Fibroblast of upper back skin (primary cell): ENCODE measurements at regions not wholly inside any gene's neighbourhood (a gene's known extent, or its start where the extent isn't known, plus 50 kb on each side); places are given as distances from the start of the nearest gene placed in this dataset.
"Not testable (repeated sequence)": the region's sequence is repeated elsewhere in the genome, so short reads cannot be mapped to it uniquely, and the experiment has no call there.

Experiments
- DNase-seq: peaks from one replicate; pipeline ENCODE4 v3.0.0-alpha.2; 2013

GRCh38 chr1:99444211-99444927, 180.1 kb downstream of the PLPPR4 start:
- not testable (repeated sequence) for DNase-seq

DNA sequence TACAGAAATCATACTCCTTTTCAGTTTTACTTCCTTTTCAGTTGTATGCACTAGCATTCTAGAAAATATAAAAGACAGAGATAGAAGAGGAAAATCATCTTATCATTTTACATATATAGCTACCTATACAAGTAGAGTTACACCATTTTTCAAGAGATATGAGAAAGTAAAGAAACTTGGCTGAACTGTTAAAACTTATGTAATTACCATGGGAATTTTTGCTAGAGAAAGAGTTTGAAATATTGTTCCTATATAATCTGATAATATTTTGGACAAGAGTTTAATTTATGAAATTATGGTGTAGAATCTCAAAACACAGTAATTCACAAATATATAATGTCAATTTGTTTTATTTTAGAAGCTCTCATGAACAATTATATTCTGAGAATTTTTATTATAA, 180.8 kb downstream of the PLPPR4 start:
- no peak for DNase-seq

- peak; percentile 52 for DNase-seq
These were observed 181.2 kb downstream of the PLPPR4 start for GRCh38 chr1:99445486-99445885.

GRCh38 chr1:99447721-99448120, 183.4 kb downstream of the PLPPR4 start:
- DNase-seq = no peak

GRCh38 chr1:99455760-99456159, 190.2 kb upstream of the PALMD start:
- no peak for DNase-seq

DNA sequence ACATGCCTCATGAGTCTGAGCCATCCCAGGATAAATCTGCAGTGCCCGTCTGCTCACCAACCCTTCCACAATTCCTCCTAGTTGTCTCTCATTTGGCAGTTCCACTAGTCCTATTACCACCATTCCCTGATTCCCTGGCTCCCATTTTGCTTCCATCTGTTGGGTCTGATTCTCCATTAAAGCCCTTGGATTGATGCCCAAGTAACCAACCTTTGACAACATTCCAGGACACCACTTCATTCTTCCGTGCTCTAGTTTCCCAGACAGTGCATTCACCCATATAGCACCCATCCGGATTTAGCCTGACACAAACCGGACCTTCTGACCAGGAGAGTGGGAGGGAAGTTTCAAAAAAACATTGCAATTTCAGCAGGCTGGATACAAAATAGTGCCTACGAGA, 189.4 kb upstream of the PALMD start:
- peak; percentile 28 for DNase-seq

DNA sequence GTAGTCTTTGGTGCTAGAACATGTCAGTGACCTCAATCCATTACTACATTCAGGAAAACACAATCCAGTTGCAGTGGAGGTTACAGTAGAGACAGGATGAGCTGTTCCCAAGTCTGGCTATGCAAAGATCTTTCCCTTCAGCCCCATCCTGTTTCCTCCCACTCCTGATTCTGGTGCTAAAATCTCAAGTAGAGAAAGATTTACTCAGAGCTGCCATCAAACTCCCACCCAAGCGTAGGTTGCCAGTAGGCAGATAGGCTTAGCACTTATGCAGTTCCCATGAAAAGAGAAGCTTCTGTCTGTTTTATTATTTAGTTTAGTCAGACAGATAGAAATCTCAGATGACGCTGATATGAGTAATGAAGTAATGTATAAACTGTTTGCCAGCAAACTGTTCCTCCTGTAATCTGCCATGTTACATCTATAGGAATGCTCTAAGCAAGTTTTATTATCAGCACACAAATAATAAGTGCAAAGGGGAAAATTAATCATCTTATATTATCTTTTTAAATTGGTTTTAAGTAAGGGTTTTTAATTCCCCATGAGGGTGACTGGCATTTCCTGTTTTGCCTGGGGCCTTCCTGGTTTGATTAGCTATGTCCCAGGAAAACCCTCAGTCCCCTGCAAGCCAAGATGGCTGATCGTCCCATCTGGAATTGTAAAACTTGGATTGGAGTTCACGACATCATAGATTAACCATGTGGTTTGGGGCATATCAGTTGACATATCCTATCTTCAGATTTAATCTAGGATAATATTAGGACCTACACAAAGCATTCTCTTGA, 188.3 kb upstream of the PALMD start:
- peak; percentile 62 for DNase-seq

DNA sequence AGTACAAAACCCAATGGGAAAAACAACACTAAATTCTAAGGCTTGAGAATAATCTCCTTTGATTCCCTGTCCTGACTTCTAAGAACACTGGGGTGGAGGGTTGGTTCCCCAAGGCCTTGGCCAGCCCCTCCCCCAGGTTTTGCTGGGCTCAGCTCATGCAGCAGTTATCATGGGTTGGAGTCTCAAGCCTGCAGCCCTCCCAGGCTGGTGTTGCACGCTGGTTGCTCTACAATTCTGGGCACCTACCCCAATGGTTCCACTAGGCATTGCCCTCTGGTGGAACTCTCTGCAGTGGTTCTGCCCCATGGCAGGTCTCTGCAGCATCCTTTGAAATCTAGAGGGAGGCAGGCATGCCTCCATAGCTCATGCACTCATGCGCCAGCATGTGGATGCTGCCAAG, 184.4 kb upstream of the PALMD start:
- no peak for DNase-seq

- no peak for DNase-seq
These were observed 181.2 kb upstream of the PALMD start for GRCh38 chr1:99464738-99465137.

DNA sequence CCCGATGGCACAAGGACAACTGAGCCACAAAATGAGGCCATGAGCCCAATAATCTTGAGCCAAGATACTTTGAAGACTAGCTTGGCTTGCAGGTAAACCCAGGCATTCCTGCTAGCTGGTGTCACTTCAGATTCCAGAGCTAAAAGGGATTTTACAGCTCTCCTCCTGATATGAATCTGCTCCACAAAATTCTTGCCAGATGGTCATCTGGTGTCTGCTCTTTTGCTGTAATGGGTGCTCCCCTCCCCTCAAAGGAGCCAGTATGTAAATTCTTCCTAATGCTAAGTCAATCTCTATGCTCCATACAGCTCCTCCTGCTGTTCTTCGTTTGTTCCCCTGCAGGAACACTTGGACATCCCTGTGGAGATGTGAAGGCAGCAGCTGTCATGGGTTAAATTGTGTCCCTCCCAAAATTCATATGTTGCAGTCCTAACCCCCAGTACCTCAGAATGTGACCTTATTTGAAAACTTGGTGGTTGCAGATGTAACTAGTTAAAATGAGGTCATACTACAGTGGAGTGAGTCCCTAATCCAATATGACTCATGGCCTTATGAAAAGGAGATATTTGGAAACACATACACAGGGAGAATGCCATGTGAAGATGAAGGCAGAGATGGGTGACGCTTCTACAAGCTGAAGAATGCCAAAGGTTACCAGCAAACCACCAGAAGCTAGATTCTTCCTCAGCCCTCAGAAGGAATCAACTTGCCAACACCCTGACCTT, 180.6 kb upstream of the PALMD start:
- DNase-seq = peak; percentile 83

DNA sequence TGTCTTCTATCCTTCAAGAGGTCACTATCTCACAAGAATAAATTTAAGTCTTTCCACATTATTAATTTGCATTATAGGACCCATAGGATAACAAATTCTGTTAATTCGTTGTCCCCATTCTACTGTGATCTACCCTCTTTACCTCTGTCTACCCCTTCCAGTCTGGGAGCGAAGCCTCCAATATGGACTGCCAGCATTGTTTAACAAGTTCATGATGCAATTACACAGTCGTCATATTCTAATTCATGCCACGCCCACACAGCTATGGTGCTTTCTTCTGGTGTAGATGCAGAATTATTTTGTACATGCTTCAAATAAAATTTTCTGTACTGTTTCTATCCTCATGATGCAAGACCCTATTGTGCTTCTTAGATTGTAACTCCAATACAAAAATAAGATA, 178.3 kb upstream of the PALMD start:
- DNase-seq = no peak

GRCh38 chr1:99469550-99469971, 176.4 kb upstream of the PALMD start:
- DNase-seq = peak; percentile 76

GRCh38 chr1:99472893-99473292, 173.0 kb upstream of the PALMD start:
- DNase-seq = peak; percentile 45

GRCh38 chr1:99474350-99474893, 171.5 kb upstream of the PALMD start:
- no peak for DNase-seq

DNA sequence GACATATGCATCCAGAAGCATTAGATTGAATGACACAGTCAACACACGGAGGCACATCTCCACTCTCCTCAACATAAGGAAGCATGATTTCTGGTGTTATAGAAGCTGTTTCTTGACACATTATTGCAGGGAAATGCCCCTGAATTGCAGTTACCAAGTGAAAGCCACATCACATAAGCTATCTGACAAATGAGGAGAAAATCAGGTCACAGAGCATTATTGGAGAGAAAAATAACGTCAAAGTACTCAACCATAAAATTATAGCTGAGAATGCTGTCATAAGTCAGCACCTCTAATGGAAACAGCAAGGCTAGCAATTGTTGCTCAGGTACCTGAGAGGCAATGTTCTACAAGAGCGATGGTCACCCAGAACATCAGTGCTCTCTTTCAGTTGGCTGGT, 169.9 kb upstream of the PALMD start:
- no peak for DNase-seq

DNA sequence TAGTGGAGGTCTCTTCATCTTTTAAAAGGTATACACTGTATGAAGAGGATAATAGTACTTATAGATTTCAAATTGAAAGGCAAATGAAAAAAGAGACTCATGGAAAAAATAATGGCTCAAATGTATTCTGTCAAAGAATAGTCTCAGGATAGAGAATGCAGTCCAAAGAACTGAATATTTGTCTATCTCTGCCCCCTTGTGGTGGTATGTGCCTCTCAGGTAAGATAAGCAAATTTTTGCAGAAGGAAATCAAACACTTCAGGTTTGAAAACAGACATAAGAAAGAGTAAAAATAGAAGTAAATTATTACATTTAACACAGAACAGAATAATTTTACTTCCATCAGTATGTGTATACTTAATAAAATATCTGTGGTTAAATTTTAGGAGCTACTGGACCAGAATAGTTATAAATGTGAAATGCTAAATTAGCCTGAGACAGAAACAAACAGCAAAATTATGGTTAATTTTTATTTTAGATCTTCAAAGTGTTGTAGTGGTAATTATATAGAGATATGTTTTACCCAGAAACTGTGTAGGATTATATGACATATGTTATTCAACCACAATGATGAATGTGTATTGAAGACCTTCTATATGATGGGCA, 164.4 kb upstream of the PALMD start:
- peak; percentile 66 for DNase-seq

DNA sequence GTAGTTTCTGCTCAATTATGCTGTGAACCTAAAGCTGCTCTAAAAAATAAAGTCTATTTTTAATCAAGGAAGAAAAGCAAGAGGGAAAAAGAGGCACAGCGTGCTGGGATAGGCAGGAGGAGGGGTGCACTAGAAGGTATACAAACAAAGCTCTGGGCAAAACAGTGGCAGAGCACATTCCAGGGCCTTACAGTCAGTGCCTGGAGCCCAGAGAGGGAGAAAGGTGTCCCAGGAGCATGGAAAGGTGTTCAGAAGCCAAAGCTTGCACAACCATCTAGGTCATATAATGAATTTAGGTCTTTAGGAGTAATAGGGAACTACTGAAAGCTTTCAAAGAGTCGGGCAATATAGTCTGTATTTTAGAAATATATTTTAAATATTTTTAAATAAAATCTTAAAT, 163.6 kb upstream of the PALMD start:
- no peak for DNase-seq

DNA sequence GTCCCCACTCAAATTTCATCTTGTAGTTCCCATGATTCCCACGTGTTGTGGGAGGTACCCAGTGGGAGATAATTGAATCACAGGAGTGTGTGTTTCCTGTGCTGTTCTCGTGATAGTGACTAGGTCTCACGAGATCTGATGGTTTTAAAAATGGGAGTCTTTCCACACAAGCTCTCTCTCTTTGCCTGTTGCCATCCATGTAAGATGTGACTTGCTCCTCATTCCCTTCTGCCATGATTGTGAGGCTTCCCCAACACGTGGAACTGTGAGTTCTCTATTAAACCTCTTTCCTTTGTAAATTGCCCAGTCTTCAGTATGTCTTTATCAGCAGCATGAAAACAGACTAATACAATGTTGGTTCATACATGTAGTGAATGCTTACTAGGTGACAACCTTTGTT, 163.2 kb upstream of the PALMD start:
- DNase-seq = no peak

DNA sequence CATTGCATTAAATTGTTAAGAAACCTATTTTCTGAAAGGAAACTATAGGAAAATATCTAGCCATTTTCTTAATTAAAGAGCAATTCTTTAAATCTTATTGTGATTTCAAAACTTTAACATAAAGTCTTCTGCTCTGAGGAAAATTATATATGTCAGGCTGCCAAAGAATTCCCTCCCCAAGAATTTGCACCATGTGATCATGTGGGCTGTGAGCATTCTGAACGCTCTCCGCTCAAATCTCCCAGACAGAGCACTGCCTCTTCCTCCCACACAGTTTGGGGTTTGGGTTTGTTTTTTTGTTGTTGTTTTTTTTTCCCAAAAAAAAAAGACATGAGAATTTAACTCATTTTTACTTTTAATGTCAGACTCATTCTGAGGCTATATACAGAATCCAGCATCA, 155.9 kb upstream of the PALMD start:
- DNase-seq = peak; percentile 27

- DNase-seq = no peak
These were observed 149.8 kb upstream of the PALMD start for GRCh38 chr1:99496067-99496466.

DNA sequence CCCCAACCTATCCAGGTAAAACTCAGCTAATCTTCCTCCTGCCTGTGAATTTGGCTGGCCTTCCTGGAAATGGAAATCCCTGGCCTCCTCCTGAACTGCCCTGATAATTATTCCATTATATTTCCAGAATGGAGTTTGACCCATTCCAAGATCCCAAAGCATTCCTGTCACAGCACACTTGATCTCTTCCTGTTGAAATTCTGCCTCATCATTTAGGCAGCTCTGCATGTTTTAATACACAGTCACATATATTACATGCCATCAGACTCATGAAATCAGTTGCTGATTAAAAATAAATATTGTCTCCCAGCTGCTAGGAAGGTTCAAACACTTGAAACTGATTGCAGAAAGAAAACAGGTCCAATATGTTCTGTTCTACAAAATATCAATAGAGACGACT, 148.2 kb upstream of the PALMD start:
- peak; percentile 18 for DNase-seq

GRCh38 chr1:99500541-99500940, 145.4 kb upstream of the PALMD start:
- no peak for DNase-seq

- DNase-seq = no peak
These were observed 144.0 kb upstream of the PALMD start for GRCh38 chr1:99501871-99502270.
